Activated CD4-positive, alpha-beta T cell treated with anti-CD3 and anti-CD28 coated beads for 24 hours (primary cell): ENCODE measurements at regions not wholly inside any gene's neighbourhood (a gene's known extent, or its start where the extent isn't known, plus 50 kb on each side); places are given as distances from the start of the nearest gene placed in this dataset.

ENCODE experiments used
- DNase-seq, 2 donors: peaks; one replicate each; pipeline ENCODE4 v3.0.0-alpha.2; 2020; ENCODE audit warnings: low read depth in 2 of 2

GRCh38 chr2:215687149-215688031 is 251.5 kb upstream of the FN1 start:
- no peak for DNase-seq

GRCh38 chr2:215685238-215685990 is 249.5 kb upstream of the FN1 start:
- DNase-seq: no peak

- DNase-seq: no peak
Observed at GRCh38 chr2:215684448-215685237, 248.8 kb upstream of the FN1 start.

- DNase-seq: no peak
Observed at GRCh38 chr2:215683295-215683694, 247.4 kb upstream of the FN1 start.

GRCh38 chr2:215681799-215682596 is 246.1 kb upstream of the FN1 start:
- DNase-seq: no peak

GRCh38 chr2:215680605-215681598 is 245.0 kb upstream of the FN1 start:
- DNase-seq: no peak

- DNase-seq: no peak
Observed at GRCh38 chr2:215678094-215678493, 242.2 kb upstream of the FN1 start.

- DNase-seq: no peak
Observed at GRCh38 chr2:215677481-215677880, 241.6 kb upstream of the FN1 start.

- no peak for DNase-seq
Observed at GRCh38 chr2:215672406-215672805, 236.5 kb upstream of the FN1 start.

- DNase-seq: no peak
Observed at GRCh38 chr2:215671691-215672090, 235.8 kb upstream of the FN1 start.

- DNase-seq: no peak
Observed at GRCh38 chr2:215671244-215671643, 235.4 kb upstream of the FN1 start.

- no peak for DNase-seq
Observed at GRCh38 chr2:215670396-215670795, 234.5 kb upstream of the FN1 start.

- DNase-seq: no peak
Observed at GRCh38 chr2:215668378-215668775, 232.5 kb upstream of the FN1 start.

- no peak for DNase-seq
Observed at GRCh38 chr2:215667585-215668377, 231.9 kb upstream of the FN1 start.

GRCh38 chr2:215664847-215665525 is 229.1 kb upstream of the FN1 start:
- DNase-seq: no peak

GRCh38 chr2:215662715-215663114 is 226.8 kb upstream of the FN1 start:
- no peak for DNase-seq

- DNase-seq: no peak
Observed at GRCh38 chr2:215660687-215661086, 224.8 kb upstream of the FN1 start.

GRCh38 chr2:215659650-215660049 is 223.8 kb upstream of the FN1 start:
- DNase-seq: no peak
